Central memory CD8-positive, alpha-beta T cell (primary cell): ENCODE measurements at regions not wholly inside any gene's neighbourhood (a gene's known extent, or its start where the extent isn't known, plus 50 kb on each side); places are given as distances from the start of the nearest gene placed in this dataset.
"Not testable (repeated sequence)": the region's sequence is repeated elsewhere in the genome, so short reads cannot be mapped to it uniquely, and the experiment has no call there.

Experiments used
- ATAC-seq: fragments of 150-1000 bp; cut with Tn5 transposase; replicated peaks from 2 replicates; pipeline ENCODE4 v1.10.0; 2022; ENCODE audit warnings: mild to moderate bottlenecking, moderate FRiP score, moderate number of reproducible peaks; ENCODE audit not compliant: poor library complexity, severe bottlenecking; ENCODE audit errors: extremely low read depth
- DNase-seq, 2 donors: peaks; one replicate each; pipeline ENCODE4 v3.0.0; 2021; ENCODE audit warnings: low spot score in 2 of 2
- H3K27ac Mint-ChIP-seq: one replicate; pipeline ENCODE4 v1.8.0; 2022; ENCODE audit warnings: low read depth, mild to moderate bottlenecking, moderate library complexity, mixed read lengths
- H3K27me3 Mint-ChIP-seq: one replicate; pipeline ENCODE4 v1.8.0; 2022; ENCODE audit warnings: mixed read lengths
- H3K36me3 Mint-ChIP-seq: one replicate; pipeline ENCODE4 v1.8.0; 2022; ENCODE audit warnings: mild to moderate bottlenecking, moderate library complexity, mixed read lengths; ENCODE audit not compliant: insufficient read depth
- H3K4me1 Mint-ChIP-seq: one replicate; pipeline ENCODE4 v1.8.0; 2022; ENCODE audit warnings: mixed read lengths
- H3K4me3 Mint-ChIP-seq: one replicate; pipeline ENCODE4 v1.8.0; 2022; ENCODE audit warnings: mild to moderate bottlenecking, moderate library complexity, mixed read lengths
- H3K9me3 Mint-ChIP-seq: one replicate; pipeline ENCODE4 v1.8.0; 2022; ENCODE audit warnings: mixed read lengths

- DNase-seq = no peak
- Mint-ChIP-seq H3K9me3 (peaks cover 5% of the 10 kb centered on the region), H3K4me1 (no peaks in the 10 kb centered on the region), H3K27ac (no peak overlapping the region), H3K27me3 (peaks cover 22% of the 10 kb centered on the region), H3K4me3 (no peak overlapping the region), H3K36me3 (no peaks in the 10 kb centered on the region)
- no peak for ATAC-seq
Observed at GRCh38 chr1:221573756-221574155, 168.1 kb downstream of the DUSP10 start.

- DNase-seq (no peak), ATAC-seq (no peak)
- Mint-ChIP-seq H3K4me1 (no peaks in the 10 kb centered on the region), H3K9me3 (peaks cover 5% of the 10 kb centered on the region), H3K4me3 (no peak overlapping the region), H3K36me3 (no peaks in the 10 kb centered on the region), H3K27me3 (peaks cover 22% of the 10 kb centered on the region), H3K27ac (no peak overlapping the region)
Observed at GRCh38 chr1:221574529-221574928, 167.4 kb downstream of the DUSP10 start.

GRCh38 chr1:221575605-221576004 is 166.3 kb downstream of the DUSP10 start:
- Mint-ChIP-seq H3K9me3 (peaks cover 5% of the 10 kb centered on the region), H3K27ac (no peak overlapping the region), H3K4me1 (no peaks in the 10 kb centered on the region), H3K36me3 (no peaks in the 10 kb centered on the region), H3K4me3 (no peak overlapping the region), H3K27me3 (peaks cover 22% of the 10 kb centered on the region)
- DNase-seq (no peak), ATAC-seq (no peak)

- H3K36me3 Mint-ChIP-seq = no peaks in the 10 kb centered on the region
- ATAC-seq (no peak), DNase-seq (no peak)
- no peak overlapping the region for H3K27ac Mint-ChIP-seq
- H3K4me3 Mint-ChIP-seq = no peak overlapping the region
- H3K9me3 Mint-ChIP-seq = peaks cover 5% of the 10 kb centered on the region
- H3K27me3 Mint-ChIP-seq = peaks cover 22% of the 10 kb centered on the region
- no peaks in the 10 kb centered on the region for H3K4me1 Mint-ChIP-seq
Observed at GRCh38 chr1:221576268-221576667, 165.6 kb downstream of the DUSP10 start.

- Mint-ChIP-seq H3K27ac (no peak overlapping the region), H3K9me3 (no peaks in the 10 kb centered on the region), H3K36me3 (no peaks in the 10 kb centered on the region), H3K4me3 (no peak overlapping the region), H3K4me1 (no peaks in the 10 kb centered on the region), H3K27me3 (no peaks in the 10 kb centered on the region)
- DNase-seq (no peak), ATAC-seq (no peak)
Observed at GRCh38 chr1:221583465-221583864, 158.4 kb downstream of the DUSP10 start.

- H3K36me3 Mint-ChIP-seq, H3K27me3 Mint-ChIP-seq, ATAC-seq, H3K9me3 Mint-ChIP-seq, DNase-seq, H3K27ac Mint-ChIP-seq, H3K4me1 Mint-ChIP-seq, H3K4me3 Mint-ChIP-seq: not testable (repeated sequence)
Observed at GRCh38 chr1:221587013-221587412, 154.9 kb downstream of the DUSP10 start.

- not testable (repeated sequence) for H3K27ac Mint-ChIP-seq, DNase-seq, H3K36me3 Mint-ChIP-seq, ATAC-seq, H3K27me3 Mint-ChIP-seq, H3K4me3 Mint-ChIP-seq, H3K4me1 Mint-ChIP-seq, H3K9me3 Mint-ChIP-seq
Observed at GRCh38 chr1:221591250-221591649, 150.6 kb downstream of the DUSP10 start.

- no peaks in the 10 kb centered on the region for H3K9me3 Mint-ChIP-seq
- no peak for ATAC-seq
- H3K4me3 Mint-ChIP-seq = no peak overlapping the region
- H3K4me1 Mint-ChIP-seq = no peaks in the 10 kb centered on the region
- no peaks in the 10 kb centered on the region for H3K36me3 Mint-ChIP-seq
- no peak for DNase-seq
- no peaks in the 10 kb centered on the region for H3K27me3 Mint-ChIP-seq
- H3K27ac Mint-ChIP-seq = no peak overlapping the region
Observed at GRCh38 chr1:221594576-221594975, 147.3 kb downstream of the DUSP10 start.

- Mint-ChIP-seq H3K27ac (no peak overlapping the region), H3K27me3 (no peaks in the 10 kb centered on the region), H3K4me3 (no peak overlapping the region), H3K36me3 (no peaks in the 10 kb centered on the region), H3K4me1 (no peaks in the 10 kb centered on the region), H3K9me3 (no peaks in the 10 kb centered on the region)
- no peak for ATAC-seq
- no peak for DNase-seq
Observed at GRCh38 chr1:221598122-221598521, 143.8 kb downstream of the DUSP10 start.

- H3K4me1 Mint-ChIP-seq = no peaks in the 10 kb centered on the region
- H3K9me3 Mint-ChIP-seq = no peaks in the 10 kb centered on the region
- no peak overlapping the region for H3K4me3 Mint-ChIP-seq
- no peak overlapping the region for H3K27ac Mint-ChIP-seq
- no peaks in the 10 kb centered on the region for H3K27me3 Mint-ChIP-seq
- no peak for ATAC-seq
- H3K36me3 Mint-ChIP-seq = no peaks in the 10 kb centered on the region
- DNase-seq = no peak
Observed at GRCh38 chr1:221601166-221601565, 140.7 kb downstream of the DUSP10 start.

GRCh38 chr1:221602830-221603229 is 139.1 kb downstream of the DUSP10 start:
- Mint-ChIP-seq H3K4me3 (no peak overlapping the region), H3K9me3 (no peaks in the 10 kb centered on the region), H3K27ac (no peak overlapping the region), H3K4me1 (no peaks in the 10 kb centered on the region), H3K36me3 (no peaks in the 10 kb centered on the region), H3K27me3 (no peaks in the 10 kb centered on the region)
- ATAC-seq (no peak), DNase-seq (no peak)

GRCh38 chr1:221604390-221604789 is 137.5 kb downstream of the DUSP10 start:
- H3K4me1 Mint-ChIP-seq, H3K36me3 Mint-ChIP-seq, H3K27ac Mint-ChIP-seq, H3K9me3 Mint-ChIP-seq, DNase-seq, H3K4me3 Mint-ChIP-seq, H3K27me3 Mint-ChIP-seq, ATAC-seq: not testable (repeated sequence)

GRCh38 chr1:221604948-221605347 is 136.9 kb downstream of the DUSP10 start:
- ATAC-seq = no peak
- no peaks in the 10 kb centered on the region for H3K27me3 Mint-ChIP-seq
- H3K9me3 Mint-ChIP-seq = no peaks in the 10 kb centered on the region
- DNase-seq = no peak
- H3K4me1 Mint-ChIP-seq = no peaks in the 10 kb centered on the region
- no peak overlapping the region for H3K4me3 Mint-ChIP-seq
- no peak overlapping the region for H3K27ac Mint-ChIP-seq
- H3K36me3 Mint-ChIP-seq = no peaks in the 10 kb centered on the region

- Mint-ChIP-seq H3K9me3 (no peaks in the 10 kb centered on the region), H3K27ac (no peak overlapping the region), H3K27me3 (no peaks in the 10 kb centered on the region), H3K36me3 (no peaks in the 10 kb centered on the region), H3K4me3 (no peak overlapping the region), H3K4me1 (no peaks in the 10 kb centered on the region)
- no peak for ATAC-seq
- no peak for DNase-seq
Observed at GRCh38 chr1:221605569-221605968, 136.3 kb downstream of the DUSP10 start.
